ENCODE measurements at regions not wholly inside any gene's neighbourhood (a gene's known extent, or its start where the extent isn't known, plus 50 kb on each side); places are given as distances from the start of the nearest gene placed in this dataset.

DNA sequence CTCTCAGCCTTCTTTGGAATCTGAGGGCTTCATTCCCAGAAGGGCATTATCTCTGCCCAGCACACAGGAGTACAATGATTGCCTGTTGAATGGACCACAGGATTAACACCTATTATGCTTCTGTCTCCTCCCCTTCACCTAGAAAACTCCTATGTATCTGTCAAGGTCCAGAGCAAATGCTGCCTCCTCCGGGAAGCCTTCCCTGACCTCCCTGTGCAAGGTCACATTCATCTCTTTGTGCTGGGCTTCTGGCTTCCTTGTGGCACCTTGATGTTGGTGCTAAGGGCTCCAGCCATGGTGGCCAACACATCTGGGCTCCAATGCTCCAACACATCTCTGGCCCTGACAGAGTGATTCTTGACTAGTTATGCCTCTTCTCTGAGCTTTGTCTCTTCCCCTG lies 49.9 kb upstream of the ATP2B2 start:
- no peak for DNase-seq

DNA sequence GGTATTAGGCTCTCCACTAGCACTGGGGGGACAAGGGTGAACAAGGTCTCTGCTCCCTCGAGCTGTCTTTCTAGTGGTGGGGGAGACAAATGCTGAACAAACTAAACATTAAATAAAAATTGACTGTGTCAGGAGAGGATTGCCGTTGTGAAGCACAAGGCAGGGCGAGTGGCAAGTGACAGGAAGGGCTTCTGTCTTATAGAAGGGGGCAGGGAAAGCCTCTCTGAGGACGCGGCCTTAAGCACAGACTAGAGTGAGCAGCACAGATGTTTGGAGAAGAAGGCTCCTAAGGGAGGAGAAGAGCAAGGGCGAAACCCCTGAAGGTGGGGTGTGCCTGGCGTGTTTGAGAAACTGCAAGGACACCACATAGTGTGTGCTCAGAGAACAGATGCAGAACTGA lies 50.9 kb upstream of the ATP2B2 start:
- DNase-seq, result no peak

DNA sequence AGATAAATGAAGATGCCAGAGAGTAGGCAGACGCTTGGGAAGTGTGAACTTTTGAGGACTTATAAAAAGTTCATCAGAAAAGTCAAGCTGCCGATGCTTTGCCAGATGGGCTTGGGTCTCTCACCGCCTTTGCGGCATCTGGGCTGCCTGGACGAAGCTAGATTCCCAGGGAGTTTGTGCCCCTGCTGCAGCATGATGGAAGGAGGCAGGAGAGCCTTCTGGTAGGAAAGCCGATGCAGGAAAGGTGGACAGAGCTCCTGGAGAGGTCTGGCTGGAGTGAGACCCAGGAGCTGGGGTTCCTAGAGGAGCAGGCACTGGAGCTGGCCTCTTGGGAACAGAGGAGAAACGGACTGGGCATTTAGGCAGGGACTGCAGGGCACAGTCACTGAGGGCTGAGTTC lies 51.9 kb upstream of the ATP2B2 start:
- no peak for DNase-seq

DNA sequence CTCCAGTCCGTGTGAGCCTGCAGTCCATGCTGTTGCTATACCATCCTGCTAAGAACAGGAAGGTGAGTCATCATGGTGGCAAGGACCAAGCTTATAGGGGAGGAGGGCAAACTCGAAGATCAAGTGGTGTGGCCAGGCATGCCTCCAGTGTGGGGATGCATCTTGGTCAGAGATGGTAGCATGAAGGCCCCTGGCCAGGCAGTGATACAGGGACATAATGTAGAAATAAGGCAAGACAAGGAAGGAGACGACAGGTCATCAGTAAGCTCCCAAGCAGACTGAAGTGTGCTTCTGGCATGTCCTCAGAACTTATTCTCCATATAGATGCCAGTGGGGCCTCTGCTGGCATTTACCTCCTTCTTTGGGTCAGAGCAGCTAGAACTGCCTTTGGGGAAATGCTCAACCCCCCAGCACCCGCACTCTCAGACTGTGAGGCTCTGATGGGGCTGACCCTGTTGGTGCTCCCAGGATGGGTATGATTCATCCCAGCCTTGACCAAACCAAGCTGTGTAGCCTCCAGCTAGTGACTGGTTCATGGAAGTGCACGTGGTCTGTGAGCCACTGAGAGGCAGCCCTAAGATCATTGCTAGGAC lies 52.5 kb upstream of the ATP2B2 start:
- no peak for DNase-seq

DNA sequence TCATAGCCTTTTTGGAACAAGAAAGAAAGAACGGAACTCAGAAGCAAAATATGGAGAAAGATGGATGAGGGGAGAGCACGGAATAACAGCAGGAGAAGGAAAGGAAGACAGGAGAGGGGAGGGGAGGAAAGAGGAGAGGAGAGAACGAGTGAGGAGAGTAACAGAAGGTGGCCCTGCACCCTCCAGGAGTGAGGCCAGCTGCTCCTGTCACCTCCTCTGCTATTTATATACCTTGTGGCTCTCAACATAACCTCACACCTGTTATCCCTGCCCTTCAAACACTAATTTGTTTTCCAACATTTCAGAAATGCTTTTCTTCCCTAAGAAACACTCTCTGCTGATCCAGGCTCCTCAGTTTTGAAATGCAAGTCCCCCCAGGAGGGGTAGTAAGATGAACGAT lies 53.4 kb upstream of the ATP2B2 start:
- no peak for DNase-seq

DNA sequence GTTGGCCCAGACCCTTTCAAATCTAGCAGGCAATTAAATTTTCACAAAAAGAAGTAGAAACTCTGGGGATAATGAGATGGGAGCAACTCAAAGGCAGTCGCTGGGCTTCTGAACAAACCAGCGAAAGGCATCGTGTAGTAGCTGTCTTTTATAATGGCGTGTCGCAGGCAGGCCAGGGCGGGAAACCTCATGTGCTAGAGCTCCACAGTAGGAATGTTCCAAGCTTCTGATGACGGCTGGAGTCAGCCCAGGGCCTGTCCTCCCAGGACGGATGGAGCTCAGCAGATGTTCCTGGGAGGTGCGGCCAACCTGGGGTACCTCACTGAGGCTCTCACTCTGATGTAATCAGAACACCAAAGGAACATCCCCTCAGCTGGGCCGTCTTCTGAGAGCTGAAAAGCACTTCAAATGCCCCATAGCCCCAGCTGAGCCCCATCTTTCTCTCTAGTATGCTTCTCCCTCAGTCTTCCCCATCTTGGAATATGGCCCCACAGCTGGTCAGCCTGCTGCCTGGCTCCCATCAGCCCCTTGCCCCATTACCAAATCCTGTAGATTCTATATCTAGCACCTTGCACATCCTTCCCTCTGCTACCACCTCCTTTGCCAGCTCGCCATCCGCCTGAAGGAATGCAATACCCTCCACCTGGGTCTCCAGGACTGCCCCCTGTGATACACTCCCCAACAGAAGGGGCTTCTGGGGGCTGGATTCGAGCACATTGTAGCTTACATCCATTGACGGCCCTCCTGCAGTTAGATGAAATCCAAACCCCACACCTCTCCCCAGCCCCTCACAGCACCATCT lies 54.9 kb upstream of the ATP2B2 start:
- no peak for DNase-seq

DNA sequence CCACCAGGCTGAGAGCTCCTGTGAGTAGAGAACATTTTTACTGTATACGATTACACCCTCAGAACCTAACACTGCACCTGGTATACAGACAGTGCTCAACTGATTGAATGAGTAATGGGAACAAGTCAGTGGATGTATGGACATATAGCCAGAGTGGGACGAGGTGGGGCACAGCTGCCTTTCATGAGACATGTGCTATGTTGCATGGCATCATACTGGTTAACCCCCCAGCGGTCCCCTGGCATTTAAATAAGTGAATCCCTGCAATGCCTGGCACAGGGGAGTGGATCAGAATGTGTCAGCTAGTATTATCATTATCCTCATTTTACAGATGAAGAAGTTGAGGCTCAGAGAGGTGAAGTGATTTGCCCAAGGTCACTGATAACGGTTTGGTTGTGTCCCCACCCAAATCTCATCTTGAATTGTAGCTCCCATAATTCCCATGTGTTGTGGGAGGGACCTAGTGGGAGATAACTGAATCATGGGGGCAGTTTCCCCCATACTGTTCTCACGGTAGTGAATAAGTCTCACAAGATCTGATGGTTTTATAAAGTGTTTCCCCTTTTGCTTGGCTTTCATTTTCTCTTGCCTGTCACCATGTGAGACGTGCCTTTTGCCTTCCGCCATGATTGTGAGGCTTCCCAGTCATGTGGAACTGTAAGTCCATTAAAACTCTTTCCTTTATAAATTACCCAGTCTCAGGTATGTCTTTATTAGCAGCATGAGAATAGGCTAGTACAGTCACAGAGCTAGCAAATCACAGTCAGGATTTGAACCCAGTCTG lies 56.0 kb upstream of the ATP2B2 start:
- DNase-seq, result no peak

DNA sequence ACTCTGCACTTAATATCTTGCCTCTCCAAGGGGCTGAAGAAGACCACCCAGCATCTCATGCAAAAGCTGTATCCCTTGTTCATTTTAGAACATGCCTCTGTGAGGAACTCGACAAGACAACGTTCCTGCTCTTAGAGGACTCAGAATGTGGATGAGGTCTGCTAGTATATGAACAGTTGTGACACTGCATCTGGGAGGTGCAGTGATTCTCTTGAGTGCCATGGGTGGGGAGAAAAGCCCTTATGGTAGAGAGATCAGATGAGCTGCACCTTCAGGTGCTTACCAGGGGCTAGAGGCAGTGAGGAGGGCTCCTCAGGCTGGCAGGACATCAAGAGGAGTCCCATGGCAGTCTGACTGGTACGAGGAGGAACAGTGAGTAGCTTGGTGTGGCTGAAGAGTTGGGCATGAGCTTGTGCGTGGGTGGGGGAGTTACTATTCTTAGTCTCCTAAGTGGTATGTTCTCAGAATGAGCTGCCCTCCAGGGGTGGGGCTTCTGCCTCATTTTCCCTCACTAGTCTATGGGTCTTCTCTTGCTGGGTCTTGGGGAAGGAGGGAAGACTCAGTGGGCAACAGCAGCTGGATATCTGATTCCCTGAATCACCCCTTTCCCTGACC lies 56.7 kb upstream of the ATP2B2 start:
- DNase-seq, result no peak

DNA sequence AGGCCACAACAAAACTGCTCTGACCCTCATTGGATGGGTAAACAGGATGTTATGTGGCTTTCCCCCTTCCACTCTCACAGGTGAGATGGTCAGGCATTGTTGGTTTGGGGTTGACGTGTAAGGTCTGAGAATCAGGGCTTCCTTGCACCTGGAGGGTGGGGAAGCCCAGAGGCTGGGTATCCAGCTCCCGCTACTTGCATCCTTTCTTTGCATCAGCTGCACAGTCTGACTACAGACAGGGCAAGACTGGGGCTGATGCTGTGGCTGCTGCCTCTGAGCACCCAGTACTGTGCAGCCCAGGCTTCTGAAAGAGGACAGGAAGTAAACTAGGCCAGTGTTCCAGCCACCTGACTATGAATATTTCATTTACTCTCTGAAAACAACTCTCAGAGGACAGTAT lies 58.0 kb upstream of the ATP2B2 start:
- DNase-seq, result no peak

DNA sequence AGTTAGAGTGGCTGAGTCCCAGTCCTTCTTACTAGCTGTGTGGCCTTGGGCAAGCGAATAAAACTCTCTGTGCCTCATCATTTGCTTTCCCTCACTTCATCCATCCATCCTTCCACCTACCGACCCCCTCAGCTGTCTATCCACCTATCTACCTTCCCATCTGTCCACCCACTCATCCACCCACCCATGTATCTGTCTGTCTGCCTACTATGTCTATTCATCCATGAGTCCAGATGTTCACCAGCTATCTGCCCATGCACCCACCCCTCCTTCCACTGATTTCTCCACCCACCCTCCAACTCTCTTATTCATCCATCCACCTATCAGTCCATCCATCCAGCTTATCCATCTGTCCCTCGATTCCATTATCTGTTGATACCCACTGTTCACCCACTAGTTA lies 60.4 kb upstream of the ATP2B2 start:
- no peak for DNase-seq

DNA sequence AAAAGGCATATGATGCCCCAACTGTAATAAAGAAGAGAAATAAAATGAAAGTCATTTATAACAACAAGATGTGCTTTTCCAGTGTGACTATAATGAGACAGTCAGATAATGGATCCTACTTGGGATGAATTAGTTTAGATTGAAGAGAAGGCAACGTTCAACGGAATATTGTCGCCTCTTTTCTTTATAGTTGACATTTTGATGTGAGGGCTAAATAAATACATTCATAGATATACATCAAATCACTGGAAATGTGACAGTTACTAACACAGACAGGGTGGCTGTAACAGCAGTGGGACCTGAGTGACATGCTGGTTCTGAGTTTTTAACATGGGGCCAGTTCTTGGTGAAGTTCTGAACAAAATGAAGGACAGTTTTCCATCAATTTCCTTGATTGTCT lies 61.1 kb upstream of the ATP2B2 start:
- DNase-seq, result no peak

DNA sequence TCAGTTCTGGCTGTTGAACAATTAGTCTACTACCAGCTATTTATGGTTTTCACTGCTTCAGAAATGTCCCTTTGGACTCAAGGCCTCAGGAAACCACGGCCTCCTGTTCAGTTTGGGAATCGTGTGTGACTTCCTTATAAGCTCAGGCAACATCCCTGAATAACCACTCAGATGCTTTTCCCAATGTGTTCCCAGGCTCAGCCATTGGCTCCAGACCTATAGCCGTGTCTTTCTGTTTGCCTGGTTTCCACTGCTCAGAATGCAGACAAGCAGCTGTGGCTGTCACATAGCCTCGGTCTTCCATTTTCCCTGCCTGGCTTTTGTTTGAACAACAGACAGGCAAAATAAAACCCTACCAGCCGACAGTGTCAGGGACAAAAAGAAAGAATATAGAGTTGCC lies 63.2 kb upstream of the ATP2B2 start:
- no peak for DNase-seq

DNA sequence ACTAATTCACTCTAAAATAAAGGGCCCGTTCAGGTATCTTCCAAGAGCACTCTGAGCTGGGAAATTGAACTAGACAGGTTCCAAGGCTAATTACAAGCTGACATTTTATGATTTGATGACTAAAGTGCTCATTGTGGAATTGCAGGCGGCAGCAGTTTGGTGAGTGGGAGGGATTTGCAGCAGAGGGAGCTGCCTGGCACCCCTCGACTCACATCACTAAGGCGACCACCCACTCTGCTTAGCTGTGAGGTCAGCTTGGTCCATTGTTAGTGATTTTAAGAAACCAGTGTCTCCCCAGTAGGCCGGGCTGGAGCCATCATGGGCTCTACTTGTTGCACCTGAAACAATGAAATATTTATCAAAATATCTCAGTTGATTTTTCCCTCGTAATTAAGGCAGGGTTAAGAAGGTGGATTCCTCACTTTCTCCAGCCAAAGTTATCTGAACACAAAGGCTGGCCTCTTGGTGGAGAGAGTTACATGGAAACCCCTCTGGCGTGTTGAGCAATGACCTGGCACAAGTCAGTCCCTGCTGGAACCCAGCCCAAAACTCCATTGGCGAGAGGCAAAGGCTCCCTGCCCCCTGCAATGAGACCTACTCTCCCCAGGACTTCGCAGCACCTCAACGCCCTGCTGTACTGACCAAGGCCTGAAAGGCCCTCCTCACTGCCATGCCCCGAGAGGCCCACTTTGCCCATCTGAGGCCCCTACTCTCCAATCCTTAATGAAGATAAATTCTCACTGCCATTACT lies 65.0 kb upstream of the ATP2B2 start:
- DNase-seq, result no peak

DNA sequence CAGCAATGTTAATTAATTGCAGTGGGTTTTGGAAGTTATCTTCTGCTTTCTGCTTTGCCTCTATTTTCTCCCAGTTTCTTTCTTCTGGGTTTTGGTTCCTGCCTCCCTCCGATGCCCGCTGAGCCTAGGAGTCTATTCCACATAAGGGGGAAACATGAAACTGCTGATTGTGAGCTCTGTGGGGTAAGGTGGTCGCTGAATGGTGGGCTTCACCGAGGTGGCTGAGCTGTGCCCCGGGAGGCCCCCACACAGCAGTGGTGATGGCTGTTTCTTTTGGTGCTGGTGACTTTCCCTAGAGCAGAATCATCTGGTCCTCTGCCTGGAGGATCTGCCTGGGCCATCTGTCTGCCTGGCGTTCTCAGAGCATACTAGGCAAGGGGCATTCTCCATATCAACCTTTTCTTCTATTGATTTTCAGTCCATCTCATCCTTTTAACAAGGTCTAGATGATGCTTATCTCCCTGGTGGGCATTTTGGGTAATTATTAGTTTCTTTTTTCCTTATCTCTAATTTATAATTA lies 68.8 kb upstream of the ATP2B2 start:
- no peak for DNase-seq

DNA sequence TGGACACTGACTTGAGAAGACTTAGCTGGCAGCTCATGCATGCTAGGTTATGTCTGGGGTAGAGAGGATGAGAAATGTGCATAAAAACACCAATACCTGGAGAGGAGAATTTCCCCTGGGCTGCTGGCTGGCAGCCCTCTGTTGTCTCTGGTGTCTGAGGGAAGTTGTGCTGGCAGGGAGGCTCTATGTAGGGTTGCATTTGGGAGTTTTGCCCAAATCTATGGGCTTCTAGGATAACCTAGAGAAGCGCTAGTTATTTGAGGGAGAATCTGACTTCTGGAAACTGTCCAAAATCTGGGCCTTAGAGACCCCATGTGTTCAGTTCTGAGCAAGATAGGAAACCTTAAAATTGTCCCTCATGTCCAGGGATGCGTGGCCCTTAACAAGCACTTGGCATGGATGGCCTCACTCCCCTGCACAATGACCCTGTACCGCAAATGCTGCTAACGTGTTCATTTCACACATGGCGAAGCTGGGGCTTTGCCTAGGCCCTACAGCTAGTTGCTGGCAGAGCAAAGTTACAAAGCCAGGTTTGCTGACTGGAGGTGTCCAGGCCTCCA lies 70.3 kb upstream of the ATP2B2 start:
- no peak for DNase-seq

DNA sequence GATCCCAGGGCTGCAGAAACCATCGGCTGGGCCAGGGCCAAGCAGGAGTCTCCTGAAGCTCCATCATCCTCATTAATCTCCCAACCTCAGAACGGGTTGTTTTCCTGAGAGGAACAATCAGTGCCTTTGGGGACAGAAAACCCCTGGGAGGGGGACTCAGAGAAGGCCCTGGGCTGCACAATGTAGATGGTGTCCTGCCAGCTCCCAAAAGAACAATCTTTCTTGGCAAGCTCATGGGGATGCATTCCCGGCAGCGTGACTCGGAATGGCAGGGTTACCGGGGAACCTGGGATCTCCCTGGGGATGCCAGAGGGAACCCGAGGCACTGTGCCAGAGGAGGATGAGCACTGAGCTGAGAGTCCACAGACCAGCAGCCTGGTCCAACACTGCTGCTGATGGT lies 72.1 kb upstream of the ATP2B2 start:
- DNase-seq, result no peak

DNA sequence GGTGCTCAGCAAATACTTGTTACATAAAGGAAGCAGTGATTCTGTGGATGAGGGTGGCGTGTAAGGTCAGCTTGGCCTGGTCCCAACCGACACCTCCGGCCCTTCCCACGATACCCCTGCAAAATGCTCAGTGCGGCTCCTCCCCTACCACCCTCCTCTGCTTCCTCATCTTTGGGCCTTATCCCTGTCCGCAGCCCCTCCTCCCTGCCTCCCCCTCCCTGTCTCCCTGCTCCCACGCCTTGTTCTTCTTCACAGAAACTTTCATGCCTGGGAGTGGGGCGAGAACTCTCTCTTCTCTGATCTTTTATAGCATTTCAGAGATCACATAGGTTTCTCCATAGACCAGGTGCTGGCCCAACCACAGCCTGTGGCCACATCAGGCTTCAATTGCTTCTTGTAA lies 75.0 kb upstream of the ATP2B2 start:
- no peak for DNase-seq

DNA sequence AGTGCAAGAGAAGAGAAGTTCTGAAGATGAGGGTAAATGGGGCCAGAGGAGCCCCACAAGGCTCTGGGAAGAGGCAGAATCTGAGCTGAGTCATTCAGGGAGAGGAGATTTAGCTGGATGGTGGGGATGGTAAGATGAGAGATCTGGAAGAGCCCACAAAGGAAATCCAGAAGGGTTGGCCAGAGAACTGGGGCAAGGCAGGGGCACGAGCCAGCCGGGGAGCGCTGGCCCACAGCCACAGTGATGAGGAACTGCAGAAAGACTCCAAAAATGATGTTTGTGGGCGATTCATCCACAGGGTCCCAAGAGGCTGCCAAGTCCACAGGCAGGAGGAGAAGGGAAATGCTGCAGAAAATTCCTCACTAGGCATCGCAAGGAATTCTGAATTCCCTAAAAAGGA lies 75.9 kb upstream of the ATP2B2 start:
- no peak for DNase-seq

DNA sequence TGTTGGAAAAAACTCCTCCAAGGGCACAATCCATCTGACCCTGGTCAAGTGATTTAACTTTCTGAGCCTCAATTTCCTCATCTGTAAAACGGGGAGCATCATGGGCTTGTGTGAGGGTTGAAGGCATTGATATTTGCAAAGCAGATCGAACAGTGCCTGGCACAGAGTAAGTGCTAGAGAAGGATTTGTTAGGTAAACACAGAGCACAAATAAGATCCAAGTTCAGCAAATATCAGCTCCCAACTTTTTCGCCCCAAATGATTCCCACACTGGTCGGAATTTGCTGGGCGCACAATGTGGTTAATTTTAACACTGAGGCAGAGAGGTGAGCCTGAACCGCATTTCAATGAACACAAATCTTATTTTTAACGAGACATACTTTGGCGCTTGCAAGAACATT lies 76.3 kb upstream of the ATP2B2 start:
- no peak for DNase-seq

DNA sequence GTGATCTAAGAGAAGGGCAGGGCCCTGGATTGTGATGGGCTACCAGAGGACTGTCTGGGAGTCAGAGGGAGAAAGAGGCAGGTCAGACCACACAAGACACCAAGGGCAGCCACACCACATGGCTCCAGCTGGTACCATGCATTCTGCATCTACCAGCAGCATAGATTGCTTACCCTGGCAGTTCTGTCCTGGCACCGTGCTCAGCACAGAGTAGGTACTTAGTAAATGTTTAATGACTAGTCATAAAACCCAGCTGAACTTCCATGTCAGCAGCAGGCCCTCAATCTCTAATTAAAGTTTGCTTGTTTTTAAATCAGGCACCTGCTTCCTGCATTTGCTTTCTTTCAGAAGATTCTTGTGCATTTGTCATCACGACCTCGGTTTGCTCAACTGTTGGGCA lies 77.3 kb upstream of the ATP2B2 start:
- no peak for DNase-seq

DNA sequence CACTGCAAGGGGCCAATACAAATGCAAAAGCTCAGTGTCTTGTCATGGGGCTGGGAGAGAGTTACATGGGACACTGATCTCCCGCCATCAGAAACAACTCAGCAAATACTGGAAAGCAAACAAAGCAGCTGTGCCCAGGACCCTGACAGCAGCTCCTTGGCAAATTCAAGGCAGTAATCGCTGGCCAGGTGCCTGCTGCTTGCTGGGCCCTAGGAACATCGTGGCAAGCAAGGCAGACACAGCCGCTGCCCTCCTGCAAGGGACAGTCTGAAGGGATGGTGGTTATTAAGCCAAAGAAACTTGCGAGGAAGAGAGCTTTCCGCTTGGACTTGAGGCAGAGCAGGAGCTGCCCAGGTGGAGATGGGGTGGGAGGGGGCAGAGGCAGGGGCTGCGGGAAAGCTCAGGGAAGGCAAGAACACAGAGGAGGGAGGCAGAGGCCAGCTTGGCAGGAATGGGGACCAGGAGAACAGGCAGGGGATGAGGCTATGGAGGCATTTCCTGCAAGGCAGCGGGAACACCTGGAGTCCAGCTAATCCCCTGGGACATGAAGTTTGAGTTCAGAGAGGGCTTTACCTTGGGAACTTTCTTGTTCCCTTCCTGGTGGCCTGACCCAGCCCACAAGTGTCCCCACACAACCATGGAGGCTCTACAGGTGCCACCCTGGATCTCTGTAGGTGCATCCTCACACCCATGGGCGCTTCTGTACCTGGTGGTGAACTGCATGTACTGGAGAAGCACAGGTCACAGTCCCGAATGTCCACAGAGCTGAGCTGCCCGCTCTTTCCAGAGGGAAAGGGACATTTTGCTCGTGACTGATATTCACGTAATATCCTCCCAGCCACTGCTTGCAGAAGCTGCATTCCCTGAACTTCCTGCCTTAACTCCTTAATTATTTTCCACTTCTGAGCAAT lies 78.7 kb upstream of the ATP2B2 start:
- DNase-seq, result no peak

Data from NCI-H1694 (cell line).